ENCODE measurements at regions not wholly inside any gene's neighbourhood (a gene's known extent, or its start where the extent isn't known, plus 50 kb on each side); places are given as distances from the start of the nearest gene placed in this dataset.

DNA sequence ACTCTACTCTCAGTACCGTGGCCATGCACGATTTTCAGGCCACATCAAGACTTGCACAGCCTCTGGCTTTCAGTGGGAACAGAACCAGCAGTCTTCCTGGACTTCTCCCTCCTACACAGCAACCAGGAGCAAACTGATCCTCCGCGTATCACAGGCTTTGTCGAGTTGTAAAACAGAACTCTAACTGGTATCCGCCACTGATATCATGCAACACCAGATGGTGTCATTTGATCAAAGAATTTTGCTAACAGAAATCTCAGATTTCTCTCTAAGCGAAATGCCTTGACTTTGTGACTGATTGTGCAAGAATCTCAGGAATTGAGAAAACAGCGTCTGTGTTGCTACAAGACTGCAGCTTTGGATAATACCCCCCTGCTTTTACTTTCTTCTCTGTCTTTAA, 85.7 kb downstream of the COPS8 start:
- peak; percentile 31 for DNase-seq

DNA sequence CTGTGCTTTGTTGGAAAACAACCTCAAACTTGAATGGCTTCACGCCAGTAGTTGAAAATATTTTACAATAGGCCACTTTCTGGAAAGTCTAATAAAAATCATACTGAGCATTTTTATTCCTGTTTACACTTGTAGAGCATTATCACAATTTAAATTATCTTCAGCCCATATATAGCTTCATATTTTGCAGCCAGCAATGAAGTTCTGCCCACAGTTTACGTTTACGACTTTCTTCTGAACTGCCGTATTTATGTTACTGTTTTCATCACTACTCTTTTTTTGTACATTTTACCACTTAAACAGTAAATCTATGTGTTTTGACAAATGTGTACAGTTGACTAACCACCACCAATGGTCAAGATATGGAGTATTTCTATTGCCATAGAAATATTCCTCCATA, 86.2 kb downstream of the COPS8 start:
- no peak for DNase-seq

- no peak for DNase-seq
Measured at GRCh38 chr2:237177052-237177451, 91.4 kb downstream of the COPS8 start.

DNA sequence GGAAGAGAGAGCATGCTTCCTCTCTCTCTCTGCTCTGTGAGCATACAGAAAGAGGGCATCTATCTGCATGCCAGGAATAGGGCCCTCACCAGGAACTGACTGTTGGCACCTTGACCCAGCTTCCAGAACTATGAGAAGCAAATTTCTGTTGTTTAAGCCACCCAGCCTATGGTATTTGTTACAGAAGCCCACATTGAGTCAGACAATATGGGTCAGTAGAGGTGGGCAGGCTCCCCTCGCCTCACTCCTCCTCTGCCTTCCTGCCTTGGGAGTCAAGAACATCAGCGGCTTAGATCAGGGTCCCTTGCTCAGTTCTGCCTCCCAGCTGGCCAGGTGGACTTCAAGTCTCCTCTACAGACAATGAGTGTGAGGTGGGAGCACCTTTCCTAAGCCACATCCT, 92.3 kb downstream of the COPS8 start:
- no peak for DNase-seq

DNA sequence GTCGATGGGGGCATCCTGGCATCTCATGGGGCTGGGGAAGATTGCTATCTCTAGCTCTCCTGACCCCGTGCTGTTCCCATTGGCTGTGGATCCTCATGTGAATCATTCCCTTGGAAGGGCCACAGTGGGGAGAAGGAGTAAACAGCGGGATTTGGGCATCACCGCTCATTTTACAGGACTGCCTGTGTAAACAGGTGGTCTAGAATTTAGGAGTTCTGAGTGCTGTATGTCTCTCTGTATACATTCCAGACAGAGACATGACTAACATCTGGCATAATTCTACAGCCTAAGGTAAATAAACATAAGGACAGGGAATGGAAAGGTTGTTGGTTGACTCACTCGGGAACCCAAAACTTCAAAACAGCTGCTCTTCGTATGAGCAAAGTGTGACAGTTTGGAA, 92.7 kb downstream of the COPS8 start:
- no peak for DNase-seq

DNA sequence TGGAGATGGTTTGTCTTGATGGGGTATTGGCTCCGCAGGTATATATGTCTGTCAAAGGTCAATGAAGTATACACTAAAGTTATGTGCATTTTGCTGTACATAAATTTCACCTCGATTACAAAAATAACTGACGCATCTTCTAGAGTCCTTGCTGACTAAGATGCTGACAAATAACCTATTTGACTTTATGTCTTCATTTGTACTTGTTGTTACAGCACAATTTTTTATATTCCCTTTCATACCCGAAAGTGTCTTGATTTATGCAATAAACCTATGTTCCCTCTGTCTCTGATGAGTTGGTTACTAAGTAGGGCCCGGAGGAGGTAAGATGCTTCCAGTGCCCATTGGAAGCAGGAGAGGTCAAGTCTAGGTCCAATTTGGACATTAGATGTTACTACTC, 93.5 kb downstream of the COPS8 start:
- no peak for DNase-seq

- DNase-seq: no peak
Measured at GRCh38 chr2:237180187-237180586, 94.5 kb downstream of the COPS8 start.

DNA sequence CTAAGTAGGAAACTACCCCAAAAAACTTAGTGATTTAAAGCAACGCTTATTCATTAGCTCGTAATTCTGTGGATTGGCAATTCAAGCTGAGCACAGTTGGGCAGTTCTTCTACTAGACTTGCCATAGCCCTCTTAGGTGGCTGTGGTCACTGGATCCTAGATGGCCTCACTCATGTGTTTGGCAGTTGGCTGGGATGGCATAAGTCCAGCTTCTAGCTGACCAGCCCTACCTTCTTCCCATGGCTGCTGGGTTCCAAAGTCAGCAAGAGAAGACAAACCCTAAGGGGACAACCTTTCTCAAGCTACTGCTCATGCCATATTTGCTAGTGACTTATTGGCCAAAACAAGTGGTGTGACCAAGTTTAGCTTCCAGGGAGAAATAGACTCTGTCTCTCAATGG, 95.3 kb downstream of the COPS8 start:
- no peak for DNase-seq

GRCh38 chr2:237181844-237182243, 96.2 kb downstream of the COPS8 start:
- DNase-seq: peak; percentile 81

DNA sequence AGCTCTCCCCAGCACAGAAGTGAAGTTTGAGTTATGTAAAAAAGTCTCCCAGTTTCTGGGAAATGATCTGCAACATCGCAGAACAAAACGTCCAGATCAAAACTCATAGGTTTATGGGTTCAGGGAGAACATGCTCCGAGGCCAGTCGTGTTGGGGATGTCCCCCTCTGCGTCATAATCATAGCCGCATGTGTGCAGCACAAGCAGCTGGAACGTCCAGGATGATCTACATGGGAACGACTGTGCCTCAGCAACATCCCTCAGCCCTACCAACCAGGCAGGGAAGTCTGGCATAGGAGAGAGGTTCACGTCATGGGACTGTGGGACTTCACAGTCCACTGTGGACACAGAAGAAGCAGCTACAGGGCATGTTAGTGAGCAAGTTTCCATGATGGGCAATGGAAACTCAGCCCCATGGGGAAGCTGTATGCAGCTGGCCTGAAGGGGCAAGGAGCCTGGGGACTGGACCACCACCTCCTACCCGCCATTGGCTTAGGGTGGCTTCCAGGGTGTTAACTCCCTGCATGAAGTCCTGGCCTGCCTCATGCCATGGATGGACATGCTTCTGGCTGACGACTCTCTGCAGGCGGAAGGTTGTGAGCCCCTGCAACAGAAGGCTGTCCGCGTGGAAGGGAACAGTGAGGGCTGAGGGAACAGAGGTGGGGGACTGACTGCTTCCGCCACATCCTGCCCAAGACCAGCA, 96.9 kb downstream of the COPS8 start:
- DNase-seq: no peak

DNA sequence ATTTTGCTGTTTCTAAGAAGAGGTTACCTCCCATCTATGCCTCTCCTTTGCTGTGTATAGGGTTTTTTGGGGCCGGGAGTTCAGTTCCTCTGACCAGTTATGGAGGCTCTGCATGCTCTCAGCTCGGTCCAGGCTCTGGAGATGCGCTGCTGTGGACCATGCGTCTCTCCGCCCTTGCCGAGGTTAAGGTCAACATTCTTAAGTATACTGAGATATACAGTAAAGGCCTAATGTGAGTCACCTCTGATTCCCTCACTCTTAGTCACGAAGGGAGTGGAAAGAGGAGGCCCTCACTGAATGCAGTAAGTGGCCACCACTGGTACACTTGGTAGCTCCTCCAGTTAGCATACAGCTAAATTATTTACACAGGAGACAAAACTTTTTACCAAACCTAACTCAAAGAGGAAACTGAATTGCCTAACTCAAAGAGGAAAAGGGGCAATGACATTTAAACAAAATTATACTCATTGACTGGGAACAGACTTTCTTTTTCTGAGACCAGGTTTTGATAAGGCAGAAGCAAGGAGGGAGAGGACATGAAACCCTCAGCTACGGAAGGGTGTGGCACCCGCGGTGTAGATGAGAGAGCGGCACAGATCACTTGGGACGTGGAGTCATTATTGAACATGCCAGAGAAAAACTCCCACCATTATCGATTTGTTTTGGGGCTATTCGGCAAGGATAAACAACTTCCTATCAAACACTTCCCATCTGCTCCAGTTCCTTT, 98.7 kb downstream of the COPS8 start:
- DNase-seq: peak; percentile 25

DNA sequence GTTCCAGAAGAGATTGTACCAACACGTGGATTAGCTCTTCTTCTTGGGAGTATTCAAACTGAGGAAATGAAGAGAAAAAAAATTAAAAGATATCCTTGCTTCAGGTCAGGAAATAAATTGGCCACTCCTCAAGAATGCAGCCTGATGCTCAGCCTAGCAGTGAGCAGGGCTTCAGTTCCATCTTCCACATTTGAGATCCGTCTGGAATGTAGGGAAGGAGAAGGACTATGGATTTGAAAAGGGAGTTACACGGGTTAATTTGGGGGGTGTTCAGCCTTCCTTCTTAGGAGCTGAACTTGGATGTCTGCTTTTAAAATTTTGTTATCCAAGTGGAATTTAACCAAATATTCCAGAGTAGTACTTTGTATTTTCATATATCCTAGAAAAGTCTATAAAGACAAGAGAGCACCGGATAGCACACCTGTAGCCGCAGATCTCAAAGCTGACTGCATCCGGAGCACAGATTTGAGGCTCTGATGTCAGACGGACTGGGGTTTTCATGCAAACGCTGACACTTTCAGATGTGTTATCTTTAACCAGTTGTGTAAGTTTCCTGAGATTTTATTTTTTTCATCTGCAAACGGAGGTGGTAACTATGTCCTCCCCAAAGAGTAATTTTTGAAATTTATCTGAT, 99.3 kb downstream of the COPS8 start:
- no peak for DNase-seq

DNA sequence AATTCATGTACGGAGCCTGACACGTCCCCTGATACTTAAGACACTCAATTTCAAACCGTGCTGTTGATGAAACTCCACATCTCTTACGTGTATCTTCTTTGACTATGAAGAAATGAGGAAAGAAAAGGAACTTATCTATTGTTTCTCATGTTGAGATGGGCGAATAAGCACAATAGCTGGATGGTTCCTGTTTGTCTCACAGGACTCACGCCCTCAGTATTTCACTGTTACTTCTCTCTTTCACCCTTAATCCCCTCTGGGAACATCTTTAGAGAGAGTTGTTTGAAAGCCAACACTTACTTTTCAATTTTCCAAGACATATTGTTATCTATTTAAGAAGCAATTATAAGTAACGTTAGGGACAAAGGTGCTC, 99.8 kb downstream of the COPS8 start:
- peak; percentile 78 for DNase-seq

- no peak for DNase-seq
Measured at GRCh38 chr2:237189799-237190198, 104.1 kb downstream of the COPS8 start.

DNA sequence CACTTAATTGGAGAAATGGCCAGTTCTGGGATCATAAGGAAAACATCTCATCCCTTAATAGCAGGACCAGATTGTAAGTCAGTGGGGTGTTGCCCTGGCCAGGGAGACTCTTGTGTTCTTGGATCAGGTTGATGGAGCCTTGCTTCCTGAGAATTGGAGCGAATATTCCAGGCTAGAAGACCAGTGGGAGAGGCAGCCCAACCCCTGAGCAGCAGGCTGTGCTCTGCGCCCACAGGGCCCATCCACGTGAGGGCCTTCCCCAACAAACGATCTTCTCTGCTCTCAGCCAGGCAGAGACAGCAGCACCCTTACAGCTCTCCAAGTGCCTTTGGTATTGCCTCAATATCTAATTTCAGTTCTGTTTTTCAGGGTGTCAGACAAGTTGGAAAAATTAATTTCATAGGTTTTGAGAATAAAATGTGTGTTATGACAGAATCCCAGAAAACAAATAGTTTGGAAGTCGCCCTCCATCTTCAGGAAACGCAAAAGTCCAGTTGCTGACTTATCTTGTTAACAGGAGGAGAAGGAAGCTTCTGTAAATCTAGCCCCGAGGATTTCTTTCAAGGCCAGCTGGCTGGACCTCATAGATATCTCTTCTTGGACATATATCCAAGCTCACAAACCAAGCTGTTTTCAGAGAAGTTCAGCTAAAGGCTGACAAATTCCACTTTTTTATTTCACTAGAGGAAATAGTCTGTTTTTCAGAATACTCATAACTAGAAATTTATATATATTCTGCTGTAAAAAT, 105.5 kb downstream of the COPS8 start:
- DNase-seq: peak; percentile 44

DNA sequence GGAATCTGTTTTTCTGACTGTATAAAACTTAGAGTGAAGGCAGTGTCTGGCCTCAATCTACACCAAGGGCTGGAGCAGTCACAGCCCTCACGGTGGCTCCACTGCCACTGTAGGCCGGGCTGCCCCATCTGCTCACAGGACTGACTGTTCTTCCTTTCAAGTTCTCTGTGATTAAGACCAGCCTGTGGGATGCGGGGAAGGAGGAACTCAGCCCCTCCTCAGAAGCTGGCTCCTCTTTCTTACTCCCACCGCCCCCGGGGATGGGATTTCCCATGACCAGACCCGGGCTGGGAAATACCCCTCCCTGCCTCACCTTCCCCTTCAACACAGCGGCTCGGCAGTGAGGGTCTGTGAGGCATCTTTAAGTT, 106.0 kb downstream of the COPS8 start:
- peak; percentile 26 for DNase-seq

- DNase-seq: no peak
Measured at GRCh38 chr2:237192881-237193280, 107.2 kb downstream of the COPS8 start.

DNA sequence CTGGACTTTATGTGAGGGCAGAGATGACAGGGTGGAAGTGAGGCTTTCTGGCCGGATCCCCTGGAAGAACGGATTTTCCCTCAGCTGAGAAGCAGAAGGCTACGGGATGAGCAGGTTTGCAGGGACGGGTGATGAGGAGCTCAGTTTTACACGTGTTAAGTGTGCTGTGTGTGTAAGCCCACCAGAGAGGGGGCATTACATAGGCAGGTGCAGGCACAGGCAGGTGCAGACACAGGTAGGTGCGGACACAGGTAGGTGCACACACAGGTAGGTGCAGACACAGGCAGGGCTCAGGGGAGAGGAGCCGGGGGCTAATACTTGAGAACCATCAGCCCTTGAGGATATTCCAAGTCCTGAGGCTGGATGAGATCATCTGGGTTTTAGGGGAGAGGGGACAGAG, 107.7 kb downstream of the COPS8 start:
- DNase-seq: no peak

DNA sequence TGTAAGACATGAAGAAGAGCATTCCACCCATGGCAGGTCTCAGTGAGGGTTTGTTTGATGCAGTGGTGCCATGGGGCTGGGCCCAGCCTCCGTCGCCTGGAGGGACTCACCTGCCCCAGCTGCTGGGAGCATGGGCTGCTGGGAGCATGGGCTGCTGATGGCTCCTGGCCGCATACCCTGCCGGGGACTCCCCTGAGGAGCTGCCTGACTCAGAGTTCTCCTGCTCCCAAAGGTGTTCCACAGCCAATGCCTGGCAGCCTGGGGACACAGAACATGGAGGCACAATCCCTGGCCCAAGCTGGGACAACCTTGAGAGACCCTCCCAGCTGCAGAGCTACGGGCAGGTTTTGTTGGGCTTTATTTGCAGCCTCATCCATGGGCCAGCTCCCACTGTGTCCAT, 108.4 kb downstream of the COPS8 start:
- DNase-seq: no peak

GRCh38 chr2:237194906-237195305, 109.2 kb downstream of the COPS8 start:
- DNase-seq: no peak

GRCh38 chr2:237195396-237196120, 109.9 kb downstream of the COPS8 start:
- DNase-seq: no peak

DNA sequence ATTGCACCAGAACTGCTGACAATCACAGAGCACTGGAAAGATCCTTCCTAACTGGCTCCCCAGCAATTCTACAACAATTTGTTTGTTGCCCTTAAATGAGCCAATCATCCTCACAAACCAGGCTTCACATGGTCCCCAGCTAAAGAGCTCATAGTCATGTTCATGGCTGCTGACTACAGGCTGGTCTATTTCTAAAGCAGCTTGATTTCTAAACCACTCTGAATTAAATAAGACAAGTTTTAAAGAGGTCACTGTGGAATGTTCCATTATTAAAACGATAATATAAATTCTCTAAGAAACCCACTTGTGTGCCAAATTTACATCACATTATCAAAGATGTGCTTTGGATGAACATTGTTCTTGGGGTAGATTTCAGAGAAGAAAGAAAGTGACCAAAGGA, 110.7 kb downstream of the COPS8 start:
- DNase-seq: no peak
